NCI-H345 treated with DMSO at 0.1 percent for 48 hours (cell line): ENCODE measurements at regions not wholly inside any gene's neighbourhood (a gene's known extent, or its start where the extent isn't known, plus 50 kb on each side); places are given as distances from the start of the nearest gene placed in this dataset.

Experiments used
- DNase-seq: peaks from one replicate; lab custom pipeline; 2025; ENCODE audit not compliant: unreplicated experiment; lab: John Stamatoyannopoulos, UW

GRCh38 chr13:100870898-100871297, 196.3 kb upstream of the TMTC4 start:
- no peak for DNase-seq

- DNase-seq = no peak
Measured at GRCh38 chr13:100860866-100861265, 186.3 kb upstream of the TMTC4 start.

GRCh38 chr13:100859861-100860260, 185.3 kb upstream of the TMTC4 start:
- DNase-seq = no peak

GRCh38 chr13:100855151-100855550, 180.6 kb upstream of the TMTC4 start:
- no peak for DNase-seq

- DNase-seq = no peak
Measured at GRCh38 chr13:100854006-100854405, 179.4 kb upstream of the TMTC4 start.

- DNase-seq = no peak
Measured at GRCh38 chr13:100853434-100853833, 178.8 kb upstream of the TMTC4 start.

GRCh38 chr13:100852146-100852545, 177.6 kb upstream of the TMTC4 start:
- no peak for DNase-seq

GRCh38 chr13:100848304-100848703, 173.7 kb upstream of the TMTC4 start:
- no peak for DNase-seq

- no peak for DNase-seq
Measured at GRCh38 chr13:100845128-100845757, 170.6 kb upstream of the TMTC4 start.

GRCh38 chr13:100842136-100842535, 167.5 kb upstream of the TMTC4 start:
- no peak for DNase-seq

- DNase-seq = no peak
Measured at GRCh38 chr13:100838387-100838786, 163.8 kb upstream of the TMTC4 start.

GRCh38 chr13:100837631-100838030, 163.0 kb upstream of the TMTC4 start:
- DNase-seq = no peak

- no peak for DNase-seq
Measured at GRCh38 chr13:100836711-100837110, 162.1 kb upstream of the TMTC4 start.

- DNase-seq = no peak
Measured at GRCh38 chr13:100835695-100836094, 161.1 kb upstream of the TMTC4 start.

- DNase-seq = no peak
Measured at GRCh38 chr13:100833427-100833826, 158.8 kb upstream of the TMTC4 start.

- DNase-seq = no peak
Measured at GRCh38 chr13:100828226-100828625, 153.6 kb upstream of the TMTC4 start.

GRCh38 chr13:100827489-100828176, 153.0 kb upstream of the TMTC4 start:
- DNase-seq = no peak

- DNase-seq = no peak
Measured at GRCh38 chr13:100826441-100826840, 151.8 kb upstream of the TMTC4 start.

- no peak for DNase-seq
Measured at GRCh38 chr13:100825557-100825956, 151.0 kb upstream of the TMTC4 start.

GRCh38 chr13:100824366-100824765, 149.8 kb upstream of the TMTC4 start:
- no peak for DNase-seq

GRCh38 chr13:100823448-100823847, 148.9 kb upstream of the TMTC4 start:
- DNase-seq = no peak

- no peak for DNase-seq
Measured at GRCh38 chr13:100822871-100823443, 148.4 kb upstream of the TMTC4 start.

- DNase-seq = no peak
Measured at GRCh38 chr13:100818711-100819110, 144.1 kb upstream of the TMTC4 start.
